Neural cell (in vitro differentiated cells): ENCODE measurements at regions not wholly inside any gene's neighbourhood (a gene's known extent, or its start where the extent isn't known, plus 50 kb on each side); places are given as distances from the start of the nearest gene placed in this dataset.

ENCODE experiments used
- H2AFZ ChIP-seq: fragments of 200-600, 300-800 bp; sonication (generic), shearing (Covaris generic); 2 replicates; pipeline ENCODE4 v1.6.0; 2014; ENCODE audit warnings: low read depth, mild to moderate bottlenecking, antibody characterized with exemption, low read length, moderate library complexity
- H3F3A ChIP-seq: fragments of 200-600 bp; shearing (Covaris generic); 2 replicates; pipeline ENCODE4 v1.6.1; 2016; ENCODE audit warnings: mild to moderate bottlenecking, moderate library complexity, mixed read lengths, antibody characterized with exemption, low read length; ENCODE audit not compliant: insufficient read depth, poor library complexity, severe bottlenecking
- H3K27ac ChIP-seq: fragments of 200-600, 300-800 bp; sonication (generic), shearing (Covaris generic); 2 replicates; pipeline ENCODE4 v1.5.1; 2014; ENCODE audit warnings: mild to moderate bottlenecking, low read length, moderate library complexity
- H3K27me3 ChIP-seq: fragments of 300-800, 200-600 bp; sonication (generic), shearing (Covaris generic); 2 replicates; pipeline ENCODE4 v1.6.0; 2014; ENCODE audit warnings: mild to moderate bottlenecking, low read depth, low read length, moderate library complexity; ENCODE audit not compliant: insufficient read depth
- H3K36me3 ChIP-seq: fragments of 300-800, 200-600 bp; sonication (generic), shearing (Covaris generic); 2 replicates; pipeline ENCODE4 v1.5.1; 2014; ENCODE audit warnings: mild to moderate bottlenecking, antibody characterized with exemption, low read length, moderate library complexity; ENCODE audit not compliant: insufficient read depth
- H3K4me2 ChIP-seq: fragments of 300-800, 200-600 bp; sonication (generic), shearing (Covaris generic); 2 replicates; pipeline ENCODE4 v1.6.0; 2014; ENCODE audit warnings: mild to moderate bottlenecking, low read length
- H3K4me3 ChIP-seq: fragments of 300-800, 200-600 bp; sonication (generic), shearing (Covaris generic); 2 replicates; pipeline ENCODE4 v1.5.1; 2014; ENCODE audit warnings: mild to moderate bottlenecking, low read length, moderate library complexity
- H3K79me2 ChIP-seq: fragments of 200-600 bp; shearing (Covaris generic); replicated peaks from 2 replicates; pipeline ENCODE4 v1.6.0; 2014; ENCODE audit warnings: mild to moderate bottlenecking, low read length, moderate library complexity; ENCODE audit not compliant: insufficient read depth
- H3K9ac ChIP-seq: fragments of 300-800, 200-600 bp; sonication (generic), shearing (Covaris generic); 2 replicates; pipeline ENCODE4 v1.6.1; 2016; ENCODE audit warnings: mild to moderate bottlenecking, low read length, mixed read lengths
- H3K9me2 ChIP-seq: fragments of 200-600 bp; shearing (Covaris generic); 2 replicates; pipeline ENCODE4 v1.6.1; 2016; ENCODE audit warnings: mild to moderate bottlenecking, low read length, mixed read lengths; ENCODE audit not compliant: insufficient read depth
- H3K9me3 ChIP-seq: fragments of 200-600, 300-800 bp; sonication (generic), shearing (Covaris generic); 2 replicates; pipeline ENCODE4 v1.6.1; 2016; ENCODE audit warnings: mild to moderate bottlenecking, mixed run types, low read length, moderate library complexity, mixed read lengths
- H4K20me1 ChIP-seq: fragments of 200-600 bp; shearing (Covaris generic); 2 replicates; pipeline ENCODE4 v1.6.1; 2016; ENCODE audit warnings: mild to moderate bottlenecking, mixed run types; ENCODE audit not compliant: insufficient read depth
- EP300 ChIP-seq: fragments of 450-650 bp; conservative IDR thresholded peaks from 2 replicates; pipeline ENCODE4 v1.6.1; 2014; ENCODE audit warnings: antibody characterized with exemption, mild to moderate bottlenecking, moderate library complexity; ENCODE audit not compliant: poor library complexity, severe bottlenecking
- EZH2 ChIP-seq: fragments of 200-600, 300-800 bp; shearing (Covaris generic), sonication (generic); IDR thresholded peaks from 2 replicates; pipeline ENCODE4 v1.6.1; 2014; ENCODE audit warnings: antibody characterized with exemption, low read length, borderline replicate concordance, mild to moderate bottlenecking; ENCODE audit not compliant: insufficient read depth, poor library complexity, severe bottlenecking
- MXI1 ChIP-seq: fragments of 450-650 bp; conservative IDR thresholded peaks from 2 replicates; pipeline ENCODE4 v1.6.1; 2014; ENCODE audit warnings: antibody characterized with exemption, mild to moderate bottlenecking; ENCODE audit not compliant: poor library complexity, severe bottlenecking
- POLR2AphosphoS5 ChIP-seq: IDR thresholded peaks from 2 replicates; pipeline ENCODE4 v1.6.1; 2012
- RAD21 ChIP-seq: fragments of 450-650 bp; conservative IDR thresholded peaks from 2 replicates; pipeline ENCODE4 v1.6.1; 2014; ENCODE audit warnings: antibody characterized with exemption, mild to moderate bottlenecking, moderate library complexity
- SMC3 ChIP-seq: fragments of 450-650 bp; conservative IDR thresholded peaks from 2 replicates; pipeline ENCODE4 v1.6.1; 2014; ENCODE audit warnings: antibody characterized with exemption, mild to moderate bottlenecking, moderate library complexity; ENCODE audit not compliant: poor library complexity
- TAF1 ChIP-seq: IDR thresholded peaks from 2 replicates; pipeline ENCODE4 v1.6.1; 2012; ENCODE audit warnings: low read depth
- TF ChIP-seq, protein P1 (sequence below): IDR thresholded peaks from 2 replicates; pipeline ENCODE4 v1.6.1; 2012; ENCODE audit warnings: borderline replicate concordance
- TF ChIP-seq, protein P2 (sequence below): fragments of 450-650 bp; IDR thresholded peaks from 2 replicates; pipeline ENCODE4 v1.5.1; 2014; ENCODE audit warnings: antibody characterized with exemption, mild to moderate bottlenecking, moderate library complexity; ENCODE audit not compliant: poor library complexity, severe bottlenecking

DNA sequence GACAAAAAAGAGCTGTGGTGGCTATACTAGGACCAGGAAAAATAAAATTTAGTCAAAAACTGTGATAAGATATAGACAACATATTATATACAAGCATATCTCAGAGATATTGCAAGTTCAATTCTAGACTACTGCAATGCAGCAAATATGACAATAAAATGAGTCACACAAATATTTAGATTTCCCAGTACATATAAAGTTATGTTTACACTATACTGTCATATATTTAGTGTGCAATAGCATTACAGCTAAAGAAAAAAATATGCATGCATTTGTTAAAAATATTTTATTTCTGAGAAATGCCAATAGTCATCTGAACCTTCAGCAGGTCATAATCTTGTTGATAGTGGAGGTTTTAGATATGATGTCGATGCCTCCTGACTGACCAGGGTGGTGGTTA, 72.1 kb downstream of the AKR1C4 start:
- Histone ChIP-seq H4K20me1 (no peaks in the 10 kb centered on the region), H3K9me2 (no peaks in the 10 kb centered on the region), H3F3A (no peaks in the 10 kb centered on the region), H2AFZ (no peak overlapping the region), H3K9me3 (no peaks in the 10 kb centered on the region), H3K4me2 (no peak overlapping the region), H3K36me3 (no peaks in the 10 kb centered on the region), H3K27ac (no peak overlapping the region), H3K27me3 (no peaks in the 10 kb centered on the region), H3K9ac (no peak overlapping the region), H3K79me2 (no peaks in the 10 kb centered on the region), H3K4me3 (no peak overlapping the region)
- TF ChIP-seq MXI1 (no peak), POLR2AphosphoS5 (no peak), SMC3 (no peak), TAF1 (no peak), RAD21 (no peak), EZH2 (no peak), EP300 (no peak)
- TF ChIP-seq, protein P1, sequence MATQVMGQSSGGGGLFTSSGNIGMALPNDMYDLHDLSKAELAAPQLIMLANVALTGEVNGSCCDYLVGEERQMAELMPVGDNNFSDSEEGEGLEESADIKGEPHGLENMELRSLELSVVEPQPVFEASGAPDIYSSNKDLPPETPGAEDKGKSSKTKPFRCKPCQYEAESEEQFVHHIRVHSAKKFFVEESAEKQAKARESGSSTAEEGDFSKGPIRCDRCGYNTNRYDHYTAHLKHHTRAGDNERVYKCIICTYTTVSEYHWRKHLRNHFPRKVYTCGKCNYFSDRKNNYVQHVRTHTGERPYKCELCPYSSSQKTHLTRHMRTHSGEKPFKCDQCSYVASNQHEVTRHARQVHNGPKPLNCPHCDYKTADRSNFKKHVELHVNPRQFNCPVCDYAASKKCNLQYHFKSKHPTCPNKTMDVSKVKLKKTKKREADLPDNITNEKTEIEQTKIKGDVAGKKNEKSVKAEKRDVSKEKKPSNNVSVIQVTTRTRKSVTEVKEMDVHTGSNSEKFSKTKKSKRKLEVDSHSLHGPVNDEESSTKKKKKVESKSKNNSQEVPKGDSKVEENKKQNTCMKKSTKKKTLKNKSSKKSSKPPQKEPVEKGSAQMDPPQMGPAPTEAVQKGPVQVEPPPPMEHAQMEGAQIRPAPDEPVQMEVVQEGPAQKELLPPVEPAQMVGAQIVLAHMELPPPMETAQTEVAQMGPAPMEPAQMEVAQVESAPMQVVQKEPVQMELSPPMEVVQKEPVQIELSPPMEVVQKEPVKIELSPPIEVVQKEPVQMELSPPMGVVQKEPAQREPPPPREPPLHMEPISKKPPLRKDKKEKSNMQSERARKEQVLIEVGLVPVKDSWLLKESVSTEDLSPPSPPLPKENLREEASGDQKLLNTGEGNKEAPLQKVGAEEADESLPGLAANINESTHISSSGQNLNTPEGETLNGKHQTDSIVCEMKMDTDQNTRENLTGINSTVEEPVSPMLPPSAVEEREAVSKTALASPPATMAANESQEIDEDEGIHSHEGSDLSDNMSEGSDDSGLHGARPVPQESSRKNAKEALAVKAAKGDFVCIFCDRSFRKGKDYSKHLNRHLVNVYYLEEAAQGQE, result no peak
- TF ChIP-seq, protein P2, sequence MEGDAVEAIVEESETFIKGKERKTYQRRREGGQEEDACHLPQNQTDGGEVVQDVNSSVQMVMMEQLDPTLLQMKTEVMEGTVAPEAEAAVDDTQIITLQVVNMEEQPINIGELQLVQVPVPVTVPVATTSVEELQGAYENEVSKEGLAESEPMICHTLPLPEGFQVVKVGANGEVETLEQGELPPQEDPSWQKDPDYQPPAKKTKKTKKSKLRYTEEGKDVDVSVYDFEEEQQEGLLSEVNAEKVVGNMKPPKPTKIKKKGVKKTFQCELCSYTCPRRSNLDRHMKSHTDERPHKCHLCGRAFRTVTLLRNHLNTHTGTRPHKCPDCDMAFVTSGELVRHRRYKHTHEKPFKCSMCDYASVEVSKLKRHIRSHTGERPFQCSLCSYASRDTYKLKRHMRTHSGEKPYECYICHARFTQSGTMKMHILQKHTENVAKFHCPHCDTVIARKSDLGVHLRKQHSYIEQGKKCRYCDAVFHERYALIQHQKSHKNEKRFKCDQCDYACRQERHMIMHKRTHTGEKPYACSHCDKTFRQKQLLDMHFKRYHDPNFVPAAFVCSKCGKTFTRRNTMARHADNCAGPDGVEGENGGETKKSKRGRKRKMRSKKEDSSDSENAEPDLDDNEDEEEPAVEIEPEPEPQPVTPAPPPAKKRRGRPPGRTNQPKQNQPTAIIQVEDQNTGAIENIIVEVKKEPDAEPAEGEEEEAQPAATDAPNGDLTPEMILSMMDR, result no peak

DNA sequence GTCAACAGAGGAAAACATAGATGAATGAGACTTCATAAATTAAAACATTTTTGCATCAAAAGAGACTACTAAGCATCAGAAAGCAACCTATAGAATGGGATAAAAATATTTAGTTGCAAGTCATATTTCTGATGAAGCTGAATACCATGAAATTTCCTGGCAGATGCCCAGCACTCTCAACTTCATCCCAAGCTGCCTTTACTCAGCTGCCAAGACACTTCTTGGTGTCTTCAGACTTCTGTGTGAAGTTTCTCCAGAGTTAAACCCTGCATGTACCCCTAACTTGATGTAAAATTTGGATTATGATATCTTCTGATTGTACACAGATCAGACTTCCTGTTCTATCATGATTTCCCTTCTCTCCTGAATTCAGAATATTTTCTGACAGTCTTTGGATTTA, 73.2 kb downstream of the AKR1C4 start:
- Histone ChIP-seq H3K9me3 (no peaks in the 10 kb centered on the region), H3K9me2 (no peaks in the 10 kb centered on the region), H3K79me2 (no peaks in the 10 kb centered on the region), H3K27me3 (no peaks in the 10 kb centered on the region), H2AFZ (no peak overlapping the region), H3K4me2 (no peak overlapping the region), H3K9ac (no peak overlapping the region), H3K36me3 (no peaks in the 10 kb centered on the region), H3K4me3 (no peak overlapping the region), H4K20me1 (no peaks in the 10 kb centered on the region), H3F3A (no peaks in the 10 kb centered on the region), H3K27ac (no peak overlapping the region)
- TF ChIP-seq, protein P1, result no peak
- TF ChIP-seq POLR2AphosphoS5 (no peak), SMC3 (no peak), MXI1 (no peak), RAD21 (no peak), TAF1 (no peak), EZH2 (no peak), EP300 (no peak)
- TF ChIP-seq, protein P2, result no peak
